AG04450 (cell line): ENCODE measurements at regions not wholly inside any gene's neighbourhood (a gene's known extent, or its start where the extent isn't known, plus 50 kb on each side); places are given as distances from the start of the nearest gene placed in this dataset.
"Not testable (repeated sequence)": the region's sequence is repeated elsewhere in the genome, so short reads cannot be mapped to it uniquely, and the experiment has no call there.

Experiments
- CTCF ChIA-PET: fragments of 300-600, 350-600 bp; formaldehyde crosslinking; extraction: SDS; loops from one replicate; lab custom pipeline; 2022; ENCODE audit warnings: antibody characterized with exemption, inconsistent platforms; lab: Charles Lee
- POLR2A ChIA-PET: fragments of 350-600 bp; formaldehyde crosslinking; extraction: SDS; loops from one replicate; lab custom pipeline; 2021; ENCODE audit warnings: antibody characterized with exemption, inconsistent platforms; lab: Yijun Ruan, JAX
- DNase-seq: peaks from one replicate; pipeline ENCODE4 v3.0.0-alpha.2; 2011; ENCODE audit warnings: low read depth, low spot score
- H3K27ac ChIP-seq: one replicate; pipeline ENCODE4 v1.5.1; 2012; ENCODE audit warnings: low read depth, low read length, control low read depth
- H3K27me3 ChIP-seq: one replicate; pipeline ENCODE4 v1.6.0; 2012; ENCODE audit warnings: low read length; ENCODE audit not compliant: control insufficient read depth, insufficient read depth
- H3K4me3 ChIP-seq: 2 replicates; pipeline ENCODE4 v1.5.1; 2011; ENCODE audit warnings: mild to moderate bottlenecking, low read depth, low read length, control low read depth
- H3K9me3 ChIP-seq: 2 replicates; pipeline ENCODE4 v1.5.1; 2012; ENCODE audit warnings: low read length; ENCODE audit not compliant: control insufficient read depth, insufficient read depth
- TF ChIP-seq, protein P1 (sequence below): IDR thresholded peaks from 2 replicates; pipeline ENCODE4 v1.5.1; 2011; ENCODE audit warnings: low read depth, low read length, control low read depth, inconsistent platforms

DNA sequence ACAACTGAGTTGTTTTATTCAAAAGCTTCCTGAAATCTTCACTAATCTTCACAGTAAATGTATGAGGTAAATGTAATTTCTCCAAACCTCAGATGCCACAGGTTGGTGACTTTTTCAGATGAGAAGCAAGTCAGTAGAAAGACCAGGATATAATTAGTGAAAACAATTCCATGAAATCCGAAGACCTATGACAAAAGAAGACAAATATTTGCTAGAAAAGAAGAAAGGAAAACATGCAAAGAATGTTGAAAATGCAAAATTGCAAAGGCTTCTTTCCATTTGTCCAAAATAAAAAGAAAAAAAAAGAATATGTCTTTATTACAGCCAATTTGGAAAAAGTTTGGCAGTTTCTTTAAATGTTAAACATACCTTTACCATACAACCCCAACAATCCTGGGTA lies 88.3 kb upstream of the MYRIP start:
- no peak for DNase-seq
- TF ChIP-seq, protein P1, sequence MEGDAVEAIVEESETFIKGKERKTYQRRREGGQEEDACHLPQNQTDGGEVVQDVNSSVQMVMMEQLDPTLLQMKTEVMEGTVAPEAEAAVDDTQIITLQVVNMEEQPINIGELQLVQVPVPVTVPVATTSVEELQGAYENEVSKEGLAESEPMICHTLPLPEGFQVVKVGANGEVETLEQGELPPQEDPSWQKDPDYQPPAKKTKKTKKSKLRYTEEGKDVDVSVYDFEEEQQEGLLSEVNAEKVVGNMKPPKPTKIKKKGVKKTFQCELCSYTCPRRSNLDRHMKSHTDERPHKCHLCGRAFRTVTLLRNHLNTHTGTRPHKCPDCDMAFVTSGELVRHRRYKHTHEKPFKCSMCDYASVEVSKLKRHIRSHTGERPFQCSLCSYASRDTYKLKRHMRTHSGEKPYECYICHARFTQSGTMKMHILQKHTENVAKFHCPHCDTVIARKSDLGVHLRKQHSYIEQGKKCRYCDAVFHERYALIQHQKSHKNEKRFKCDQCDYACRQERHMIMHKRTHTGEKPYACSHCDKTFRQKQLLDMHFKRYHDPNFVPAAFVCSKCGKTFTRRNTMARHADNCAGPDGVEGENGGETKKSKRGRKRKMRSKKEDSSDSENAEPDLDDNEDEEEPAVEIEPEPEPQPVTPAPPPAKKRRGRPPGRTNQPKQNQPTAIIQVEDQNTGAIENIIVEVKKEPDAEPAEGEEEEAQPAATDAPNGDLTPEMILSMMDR = no peak
- no peaks in the 10 kb centered on the region for H3K27me3 ChIP-seq
- H3K9me3 ChIP-seq = no peaks in the 10 kb centered on the region
- ChIA-PET CTCF (no interaction called here), POLR2A (no interaction called here)
- H3K27ac ChIP-seq = no peak overlapping the region
- no peak overlapping the region for H3K4me3 ChIP-seq

DNA sequence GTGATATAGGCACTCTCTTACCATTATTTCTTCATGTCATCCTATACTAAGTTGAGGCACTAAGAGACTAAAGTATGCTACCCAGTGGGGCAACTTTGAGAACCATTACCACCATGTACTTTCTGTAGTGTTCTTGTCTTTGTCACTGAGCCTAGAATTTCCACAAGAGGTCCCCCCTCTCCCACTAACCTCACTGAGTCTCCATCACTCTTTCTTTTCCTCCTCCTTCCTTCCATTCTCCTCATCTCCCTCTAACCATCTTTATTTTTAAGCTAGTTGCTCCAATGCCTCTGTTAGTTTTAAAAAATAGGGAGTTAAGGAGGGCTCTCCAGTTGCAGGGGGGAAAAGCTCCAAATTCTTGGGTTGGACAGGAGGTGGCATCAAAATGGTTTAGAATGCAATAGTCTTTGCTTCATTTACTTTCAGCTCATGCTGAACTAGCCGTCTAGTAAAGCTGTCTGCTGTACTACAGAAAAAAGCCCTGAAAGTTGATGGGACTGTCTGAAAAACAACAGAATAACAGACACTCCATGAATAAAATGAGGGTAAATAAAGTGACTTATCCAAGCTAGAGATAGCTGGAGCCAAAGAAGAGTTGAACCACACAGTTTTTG lies 85.1 kb upstream of the MYRIP start:
- no peaks in the 10 kb centered on the region for H3K27me3 ChIP-seq
- CTCF ChIA-PET = no interaction called here
- POLR2A ChIA-PET = no interaction called here
- H3K27ac ChIP-seq = no peak overlapping the region
- TF ChIP-seq, protein P1 = no peak
- no peak overlapping the region for H3K4me3 ChIP-seq
- no peak for DNase-seq
- no peaks in the 10 kb centered on the region; the same call in 1 of the 2 replicates for H3K9me3 ChIP-seq

DNA sequence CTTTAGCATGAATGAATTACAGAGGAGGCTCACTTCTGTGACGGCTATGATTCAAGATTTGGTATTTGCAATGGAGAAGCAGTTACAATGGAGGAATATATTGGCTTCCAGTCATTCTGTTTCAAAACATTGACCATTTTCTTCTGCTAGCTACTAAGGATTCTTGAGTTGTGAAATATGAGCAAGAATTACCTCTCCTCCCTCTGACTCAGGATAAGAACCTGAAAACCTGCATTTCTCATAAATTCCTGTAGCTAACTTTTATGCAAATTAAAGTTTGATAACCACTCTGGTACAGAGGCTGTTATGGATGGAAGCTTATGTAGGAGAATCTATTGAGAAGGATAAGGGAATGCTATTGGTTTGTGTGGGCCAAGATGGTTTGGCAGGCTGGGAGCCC lies 84.1 kb upstream of the MYRIP start:
- H3K27me3 ChIP-seq = no peaks in the 10 kb centered on the region
- no peak overlapping the region for H3K27ac ChIP-seq
- POLR2A ChIA-PET = no interaction called here
- H3K9me3 ChIP-seq = no peaks in the 10 kb centered on the region; the same call in 1 of the 2 replicates
- CTCF ChIA-PET = no interaction called here
- no peak for DNase-seq
- H3K4me3 ChIP-seq = no peak overlapping the region
- TF ChIP-seq, protein P1 = no peak

DNA sequence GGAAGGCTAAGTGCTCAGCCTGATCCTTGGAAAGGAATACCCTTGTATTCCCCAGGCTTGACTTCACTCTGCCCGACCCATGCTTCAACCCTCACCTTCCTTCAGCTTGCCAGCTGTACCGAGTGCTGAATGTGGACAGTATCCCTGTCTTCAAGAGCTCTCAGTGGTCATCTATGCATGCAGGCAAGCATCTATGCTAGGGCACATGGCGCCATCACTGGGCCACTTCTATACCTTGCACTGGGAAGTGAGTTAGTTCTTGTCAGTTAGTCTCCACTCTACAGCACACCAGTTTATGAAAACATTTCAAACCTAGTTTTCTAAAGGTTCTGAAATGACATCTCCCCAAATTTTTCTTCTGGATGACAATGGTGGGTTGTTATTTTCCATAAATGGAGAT lies 82.0 kb upstream of the MYRIP start:
- POLR2A ChIA-PET = no interaction called here
- Histone ChIP-seq H3K9me3 (no peaks in the 10 kb centered on the region; the same call in 1 of the 2 replicates), H3K27ac (no peak overlapping the region), H3K4me3 (no peak overlapping the region), H3K27me3 (no peaks in the 10 kb centered on the region)
- no peak for DNase-seq
- TF ChIP-seq, protein P1 = no peak
- CTCF ChIA-PET = no interaction called here

DNA sequence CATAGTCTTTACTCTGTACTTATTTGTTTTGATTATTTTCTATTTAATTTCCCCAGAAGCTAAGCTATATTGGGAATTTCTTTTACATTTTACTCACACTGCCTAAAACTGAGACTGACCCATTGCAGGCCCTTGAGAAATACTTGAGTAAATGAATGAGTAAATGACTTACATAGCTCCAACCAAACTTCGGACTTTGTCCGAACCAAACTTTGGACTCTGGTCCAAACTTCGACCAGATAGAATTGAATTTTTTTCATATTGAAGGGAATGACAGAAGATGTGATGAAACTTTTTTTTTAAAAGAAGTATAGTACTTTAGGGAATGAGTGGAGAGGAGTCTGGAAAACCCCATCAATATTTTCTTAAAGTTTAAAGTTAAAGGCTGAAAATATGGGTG lies 75.6 kb upstream of the MYRIP start:
- TF ChIP-seq, protein P1 = no peak
- Histone ChIP-seq H3K27ac (no peak overlapping the region), H3K9me3 (no peaks in the 10 kb centered on the region; the same call in 1 of the 2 replicates), H3K4me3 (no peak overlapping the region), H3K27me3 (no peaks in the 10 kb centered on the region)
- ChIA-PET CTCF (no interaction called here), POLR2A (no interaction called here)
- no peak for DNase-seq

DNA sequence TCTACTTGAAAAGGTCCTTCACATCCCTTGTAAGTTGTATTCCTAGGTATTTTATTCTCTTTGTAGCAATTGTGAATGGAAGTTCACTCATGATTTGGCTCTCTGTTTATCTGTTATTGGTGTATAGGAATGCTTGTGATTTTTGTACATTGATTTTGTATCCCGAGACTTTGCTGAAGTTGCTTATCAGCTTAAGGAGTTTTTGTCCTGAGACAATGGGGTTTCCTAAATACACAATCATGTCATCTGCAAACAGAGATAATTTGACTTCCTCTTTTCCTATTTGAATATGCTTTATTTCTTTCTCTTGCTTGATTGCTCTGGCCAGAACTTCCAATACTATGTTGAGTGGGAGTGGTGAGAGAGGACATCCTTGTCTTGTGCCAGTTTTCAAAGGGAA lies 69.8 kb upstream of the MYRIP start:
- H3K9me3 ChIP-seq, CTCF ChIA-PET, DNase-seq, H3K27me3 ChIP-seq, H3K27ac ChIP-seq, H3K4me3 ChIP-seq, POLR2A ChIA-PET: not testable (repeated sequence)
